NAMALWA (cell line): ENCODE measurements at regions not wholly inside any gene's neighbourhood (a gene's known extent, or its start where the extent isn't known, plus 50 kb on each side); places are given as distances from the start of the nearest gene placed in this dataset.

Source experiments
- DNase-seq: peaks from one replicate; pipeline ENCODE4 v3.0.0-alpha.2; 2015; ENCODE audit warnings: low spot score

DNA sequence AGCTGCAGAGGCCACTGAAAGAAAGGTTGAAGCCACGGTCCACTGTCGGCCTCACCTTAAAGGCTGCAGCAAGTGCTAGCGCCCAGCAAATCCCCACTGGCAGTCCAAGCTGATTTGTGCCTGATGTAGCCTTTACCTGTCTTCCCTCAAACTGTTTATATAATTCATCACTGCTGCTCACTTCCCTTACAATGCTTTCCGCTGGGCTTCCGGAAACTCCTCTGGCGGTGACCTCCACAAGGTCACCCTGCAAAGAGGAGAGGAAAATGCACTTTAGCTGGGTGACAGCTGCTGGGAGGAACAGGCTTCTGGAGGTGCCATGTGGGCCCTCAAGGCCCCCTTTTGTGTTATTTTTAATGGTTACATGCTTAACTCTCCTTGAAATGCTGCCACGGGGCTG, 126.2 kb downstream of the CMPK2 start:
- DNase-seq, result no peak

- DNase-seq, result no peak
These were observed 124.5 kb downstream of the CMPK2 start for GRCh38 chr2:6741229-6741628.

- no peak for DNase-seq
These were observed 121.7 kb downstream of the CMPK2 start for GRCh38 chr2:6744038-6744437.

- DNase-seq, result no peak
These were observed 118.3 kb downstream of the CMPK2 start for GRCh38 chr2:6747433-6747832.

DNA sequence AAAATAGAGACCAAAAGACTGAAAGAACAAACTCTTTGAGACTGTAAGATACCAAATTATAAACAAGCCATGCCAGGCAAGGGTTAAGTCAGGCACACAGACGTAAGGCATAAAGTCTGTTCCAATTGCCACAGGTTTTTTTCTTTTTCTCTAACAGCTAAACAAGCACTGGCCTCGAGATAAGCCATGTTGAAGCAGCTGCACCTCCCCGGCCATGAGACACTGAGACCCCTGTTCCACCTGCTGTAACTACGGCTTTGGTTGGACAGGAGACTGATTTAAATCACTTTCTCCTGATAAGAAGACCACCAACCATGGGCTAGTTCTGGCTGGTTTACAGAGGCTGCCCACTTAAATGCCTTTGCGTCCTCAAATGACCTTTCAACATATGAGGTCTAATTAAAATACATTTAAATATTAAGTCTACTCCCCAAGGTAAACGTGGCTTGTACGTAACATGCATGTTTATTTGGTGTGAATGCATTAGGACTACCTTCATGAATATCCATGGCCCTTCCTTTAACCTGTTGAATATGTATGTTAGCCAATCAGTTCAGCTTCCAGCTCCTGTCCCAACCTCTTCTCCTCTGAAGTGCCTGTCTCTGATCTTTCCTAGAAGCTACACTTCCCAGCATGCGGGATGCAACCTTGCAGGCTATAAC, 117.2 kb downstream of the CMPK2 start:
- DNase-seq, result no peak

DNA sequence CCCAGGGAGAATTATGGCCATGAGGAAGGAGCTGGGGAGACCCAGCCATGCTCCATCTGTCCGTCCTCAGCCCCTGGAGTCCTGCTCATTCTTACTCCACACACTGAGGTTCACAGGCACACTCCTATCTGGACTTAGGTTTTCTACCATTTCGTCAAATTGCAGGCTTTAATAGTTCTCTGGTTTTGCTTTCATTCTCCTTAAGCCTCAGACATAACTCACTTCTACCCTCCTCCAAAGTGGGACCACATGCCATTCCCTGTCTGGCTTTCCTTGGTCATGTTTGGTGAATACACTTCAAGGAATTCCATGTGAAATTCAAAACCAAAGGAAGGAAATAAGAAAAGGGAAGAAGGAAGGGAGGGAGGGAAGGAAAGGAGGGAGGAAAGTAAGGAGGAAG, 115.7 kb downstream of the CMPK2 start:
- DNase-seq, result no peak

DNA sequence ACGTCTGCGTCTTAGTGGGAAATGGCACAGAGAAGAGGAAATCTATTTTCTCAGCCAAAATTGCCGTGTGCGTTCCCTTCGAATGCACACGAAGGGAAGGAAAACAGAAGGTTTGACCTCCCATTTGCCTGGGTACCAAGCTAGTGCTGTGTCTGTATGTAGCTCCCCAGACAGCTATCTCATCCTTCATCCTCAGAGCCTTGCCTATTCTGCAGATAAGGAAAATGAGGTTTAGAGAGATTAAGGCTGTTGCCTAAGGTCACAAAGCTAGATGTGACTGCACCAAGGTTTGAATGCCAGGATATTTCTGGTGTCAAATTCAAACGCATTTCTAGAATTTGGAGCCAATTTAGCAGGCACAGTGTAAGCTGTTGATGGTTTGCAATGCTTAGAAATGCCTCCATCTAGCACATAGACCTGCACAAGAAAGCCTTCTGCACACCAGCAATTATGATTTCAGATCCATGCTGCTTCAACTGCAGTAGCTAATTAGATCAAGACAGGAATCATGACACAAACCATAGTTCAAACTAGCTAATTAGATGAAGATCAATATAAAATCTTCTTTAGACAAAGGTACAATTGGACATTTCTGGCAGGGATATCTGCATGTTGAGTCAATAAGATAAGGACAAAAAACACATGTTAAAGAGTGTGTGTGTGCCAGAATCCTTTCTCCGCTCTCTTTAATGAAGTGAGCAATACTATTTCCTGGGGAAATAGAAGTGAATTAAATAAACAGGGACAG, 115.1 kb downstream of the CMPK2 start:
- DNase-seq, result no peak

- DNase-seq, result no peak
These were observed 111.3 kb downstream of the CMPK2 start for GRCh38 chr2:6754419-6754818.

DNA sequence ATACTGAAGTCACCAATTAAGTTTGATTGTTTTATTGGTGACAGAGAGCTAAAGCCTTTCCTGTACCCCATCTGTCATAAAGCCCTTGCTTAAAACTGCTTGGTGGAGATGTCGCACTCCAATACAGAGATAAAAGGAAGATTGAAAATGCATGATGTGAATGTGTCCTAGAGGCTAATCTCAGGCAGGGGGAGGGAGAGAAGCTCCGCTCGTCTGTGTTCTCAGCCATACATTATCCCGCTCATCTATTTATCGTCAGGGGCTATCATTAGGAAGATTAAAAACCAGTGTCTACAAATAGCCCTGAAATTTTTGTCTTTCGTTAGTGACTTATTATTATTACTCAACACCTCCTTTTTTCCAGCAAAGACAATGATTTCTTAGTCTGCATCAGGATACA, 110.3 kb downstream of the CMPK2 start:
- no peak for DNase-seq

GRCh38 chr2:6757215-6757614, 108.5 kb downstream of the CMPK2 start:
- DNase-seq, result no peak

- no peak for DNase-seq
These were observed 106.0 kb downstream of the CMPK2 start for GRCh38 chr2:6759689-6760088.

GRCh38 chr2:6760132-6760531, 105.6 kb downstream of the CMPK2 start:
- no peak for DNase-seq

DNA sequence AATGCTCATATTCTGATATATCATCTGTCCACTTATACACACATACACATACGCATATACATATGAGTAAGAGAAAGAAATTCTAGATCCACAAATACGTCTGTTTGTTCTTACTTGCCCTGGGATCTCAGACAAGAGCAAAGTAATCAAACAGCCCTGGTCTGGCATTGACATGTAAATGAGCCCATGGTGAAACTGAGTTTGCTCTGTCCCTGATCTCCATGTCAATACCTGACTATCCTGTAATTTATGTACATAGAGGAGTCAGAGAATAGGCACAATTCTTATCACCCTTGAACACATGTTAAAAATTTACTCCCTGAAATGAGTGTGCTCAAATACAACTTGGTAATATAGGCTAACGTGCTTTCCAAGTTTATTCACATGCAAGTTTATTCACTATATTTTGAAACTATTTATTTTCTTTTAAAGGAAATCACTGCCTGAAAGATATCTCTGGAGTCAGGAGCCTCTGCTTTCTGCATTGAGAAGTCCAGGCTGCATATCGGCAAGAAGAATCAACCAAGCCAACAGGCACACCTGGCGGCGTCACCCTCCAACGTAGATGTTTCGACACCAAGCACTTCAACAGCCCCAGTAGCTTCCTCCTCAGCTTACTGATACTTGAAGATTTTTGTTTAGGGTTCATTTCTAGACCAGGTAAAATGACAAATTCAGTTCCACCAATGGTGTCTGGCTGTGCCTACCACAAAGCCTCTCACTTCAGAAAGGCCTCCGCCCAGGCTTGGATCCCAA, 100.6 kb downstream of the CMPK2 start:
- DNase-seq, result no peak

GRCh38 chr2:6769346-6769745, 96.4 kb downstream of the CMPK2 start:
- DNase-seq, result no peak

DNA sequence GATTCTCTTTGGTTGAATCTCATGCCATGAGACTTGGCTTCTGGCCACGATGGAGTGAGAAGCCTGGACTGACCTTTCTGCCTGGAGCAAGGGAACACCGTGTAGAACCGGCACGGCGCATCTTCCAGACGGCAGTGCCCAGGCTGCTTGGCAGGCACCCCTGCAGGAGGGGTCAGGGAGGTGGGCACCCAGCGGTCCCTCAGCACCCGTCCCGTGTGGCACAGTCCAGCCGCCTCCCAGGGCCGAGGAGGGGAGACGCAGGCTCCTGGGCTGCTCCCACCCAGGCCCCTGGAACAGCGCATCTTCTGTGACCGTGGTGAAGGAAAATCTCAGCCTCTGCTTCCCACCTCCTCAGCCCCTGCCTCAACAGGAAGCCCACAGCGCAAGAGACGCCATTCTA, 95.7 kb downstream of the CMPK2 start:
- DNase-seq, result no peak

DNA sequence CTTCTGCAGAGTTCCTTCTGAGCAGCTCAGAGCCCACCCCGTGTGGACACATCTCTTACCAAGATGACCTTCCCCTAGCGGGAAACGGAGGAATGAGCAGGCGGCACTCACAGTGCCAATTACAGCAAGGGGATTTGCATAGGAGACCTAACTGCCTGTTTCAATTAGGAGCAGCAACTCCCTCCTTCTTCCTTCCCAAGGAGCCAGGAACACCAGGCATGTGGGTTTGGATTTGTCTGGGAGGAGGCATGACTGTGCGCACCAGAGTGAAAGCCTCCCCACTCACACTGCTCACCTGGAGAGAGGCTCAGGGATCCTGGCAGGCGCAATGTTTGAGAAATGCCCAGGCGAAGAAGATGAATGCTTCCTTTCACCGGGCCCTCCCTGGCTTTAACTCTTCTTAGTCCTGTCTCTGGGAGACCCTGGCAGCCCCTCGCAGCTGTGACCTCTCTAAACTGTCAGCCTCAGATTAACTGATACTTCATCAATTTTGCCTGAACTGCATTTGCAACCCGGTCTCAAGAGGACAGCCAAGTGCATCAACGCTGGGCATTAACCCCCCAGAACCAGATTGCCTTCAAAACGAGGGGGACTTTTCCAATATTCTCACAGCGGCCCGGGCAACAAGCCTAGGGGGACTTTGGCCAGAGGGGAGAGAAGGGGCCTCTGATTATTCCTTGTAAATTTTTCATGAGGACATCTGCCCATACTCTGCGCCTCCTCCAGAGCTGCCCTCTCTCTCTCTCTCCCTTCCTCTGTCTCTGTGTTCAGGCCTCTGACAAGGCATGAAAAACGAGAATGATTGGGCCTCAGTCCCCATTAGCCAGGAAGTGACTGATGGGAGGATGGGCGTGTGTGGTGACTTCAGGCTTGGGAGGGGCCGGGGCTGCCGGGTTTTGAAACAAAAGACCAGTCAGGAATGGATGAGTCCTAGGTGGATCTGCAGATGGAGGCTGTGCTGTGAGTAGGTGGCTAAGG, 93.8 kb downstream of the CMPK2 start:
- DNase-seq, result no peak

DNA sequence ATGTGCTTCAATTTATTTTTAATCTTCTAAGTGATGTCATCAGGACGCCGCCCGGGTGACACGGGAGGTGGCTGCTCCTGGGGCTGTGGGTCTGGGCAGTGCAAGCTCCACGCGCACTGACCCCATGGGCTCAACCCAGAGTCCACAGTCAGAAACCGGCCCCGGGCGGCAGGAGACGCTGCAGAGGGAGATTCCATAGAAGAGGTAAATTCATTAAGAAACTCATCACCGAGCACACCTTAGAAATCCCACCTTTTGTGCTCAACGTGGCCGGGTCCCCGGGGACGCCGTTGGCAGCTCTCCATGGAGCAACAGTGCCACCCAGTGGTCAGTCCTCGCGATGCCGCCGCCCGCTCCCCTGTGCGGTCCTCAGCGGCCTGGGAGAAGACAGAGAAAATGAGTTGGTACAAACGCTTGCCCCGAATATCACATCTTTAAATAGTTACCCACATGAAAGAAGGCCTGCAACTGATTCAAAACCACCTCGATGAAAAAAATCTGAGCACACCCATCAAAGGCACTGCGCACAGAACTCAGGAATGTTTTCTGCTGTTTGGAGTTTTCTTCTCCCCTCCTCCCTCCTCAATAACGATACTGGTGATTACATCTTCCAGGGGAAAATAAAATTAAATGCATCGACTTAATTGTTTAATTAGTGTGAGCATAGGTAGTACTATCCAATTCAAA, 92.6 kb downstream of the CMPK2 start:
- peak; percentile 69 for DNase-seq

GRCh38 chr2:6773694-6774044, 92.0 kb downstream of the CMPK2 start:
- no peak for DNase-seq

DNA sequence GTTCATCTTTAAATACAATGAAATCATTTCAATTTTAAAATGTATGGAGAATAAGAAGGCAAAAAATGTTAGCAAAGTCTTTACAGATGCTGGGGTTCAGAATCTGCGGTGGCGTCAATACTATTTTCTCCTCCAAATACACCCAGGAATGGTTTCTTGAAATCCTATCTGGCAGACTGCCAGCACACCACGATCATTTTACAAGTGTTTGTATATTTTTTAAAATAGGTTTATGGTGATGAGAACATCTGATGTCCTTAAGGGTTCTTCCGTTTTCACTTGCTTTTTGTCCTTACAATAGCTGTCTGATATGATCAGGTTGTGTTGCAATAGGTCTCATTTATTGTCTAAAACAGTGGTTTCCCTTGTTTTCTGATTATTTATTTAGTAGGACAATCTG, 89.6 kb downstream of the CMPK2 start:
- DNase-seq, result no peak

DNA sequence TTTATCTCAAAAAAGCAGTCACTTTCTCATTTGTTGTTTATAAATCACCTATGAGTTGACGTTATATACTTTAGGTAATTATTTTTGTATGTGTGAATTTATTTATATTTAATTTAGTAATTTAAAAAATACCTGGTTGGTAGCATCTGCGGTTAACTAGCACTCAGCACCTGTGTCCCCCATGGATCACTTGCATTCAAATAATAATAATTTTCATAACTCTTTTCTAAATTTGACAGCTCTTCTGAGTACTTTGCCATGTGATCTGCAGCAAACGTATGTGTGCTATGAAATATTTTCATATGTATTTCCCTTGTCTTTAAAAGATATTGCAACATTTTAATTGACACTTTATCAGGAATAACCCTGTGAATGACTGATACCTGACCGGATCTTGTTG, 88.1 kb downstream of the CMPK2 start:
- no peak for DNase-seq

GRCh38 chr2:6780765-6781274, 84.9 kb downstream of the CMPK2 start:
- peak; percentile 92 for DNase-seq
